H1 (cell line): ENCODE measurements at regions not wholly inside any gene's neighbourhood (a gene's known extent, or its start where the extent isn't known, plus 50 kb on each side); places are given as distances from the start of the nearest gene placed in this dataset.

ENCODE experiments used
- BACH1 ChIP-seq: IDR thresholded peaks from 2 replicates; pipeline ENCODE4 v1.6.1; 2012; ENCODE audit warnings: low read length, improper control_type of control experiment
- CBX5 ChIP-seq: fragments of 300-800, 300-1000 bp; sonication (generic); IDR thresholded peaks from 2 replicates; pipeline ENCODE4 v1.7.1; 2016; ENCODE audit warnings: antibody characterized with exemption, low read length, low read depth
- CHD2 ChIP-seq: IDR thresholded peaks from 2 replicates; pipeline ENCODE4 v1.6.1; 2012; ENCODE audit warnings: low read length, improper control_type of control experiment
- EZH2 ChIP-seq: fragments of 200-600 bp; sonication (generic); IDR thresholded peaks from 2 replicates; pipeline ENCODE4 v1.7.1; 2012; ENCODE audit warnings: low read depth, mild to moderate bottlenecking, moderate library complexity, low read length, inconsistent platforms; ENCODE audit not compliant: severe bottlenecking
- GTF2F1 ChIP-seq: IDR thresholded peaks from 2 replicates; pipeline ENCODE4 v1.6.1; 2012; ENCODE audit warnings: low read depth, low read length, improper control_type of control experiment, borderline replicate concordance
- KDM5A ChIP-seq: fragments of 200-600 bp; IDR thresholded peaks from 2 replicates; pipeline ENCODE4 v1.7.1; 2012; ENCODE audit warnings: mild to moderate bottlenecking, low read length, inconsistent platforms, mixed read lengths
- NANOG ChIP-seq: IDR thresholded peaks from 2 replicates; pipeline ENCODE4 v1.6.1; 2011; ENCODE audit warnings: low read length, low read depth, mild to moderate bottlenecking, inconsistent platforms; ENCODE audit not compliant: insufficient read depth, poor library complexity, severe bottlenecking
- PHF8 ChIP-seq: fragments of 200-600 bp; sonication (generic); conservative IDR thresholded peaks from 2 replicates; pipeline ENCODE4 v1.7.1; 2012; ENCODE audit warnings: low read depth, mild to moderate bottlenecking, inconsistent platforms, low read length, moderate library complexity
- POLR2A ChIP-seq, 2 experiments: IDR thresholded peaks; 1 replicate in 1 of 2; 2 replicates in 1 of 2; pipeline ENCODE4 v1.6.1; 2011; ENCODE audit warnings: low read depth in 2 of 2, low read length in 2 of 2, mild to moderate bottlenecking in 2 of 2; ENCODE audit errors: control extremely low read depth in 1 of 2
- RBBP5 ChIP-seq: IDR thresholded peaks from 2 replicates; pipeline ENCODE4 v1.7.1; 2012; ENCODE audit warnings: low read depth, mild to moderate bottlenecking, inconsistent platforms, low read length, moderate library complexity, borderline replicate concordance
- SUZ12 ChIP-seq: fragments of 200-600 bp; sonication (generic); IDR thresholded peaks from 2 replicates; pipeline ENCODE4 v1.6.1; 2012; ENCODE audit warnings: mild to moderate bottlenecking, inconsistent platforms, low read length, moderate library complexity, mixed read lengths
- TBP ChIP-seq: IDR thresholded peaks from 2 replicates; pipeline ENCODE4 v1.6.1; 2011; ENCODE audit warnings: low read depth, low read length, improper control_type of control experiment
- TF ChIP-seq, protein P1 (sequence below): fragments of 300-600 bp; sonication (generic); IDR thresholded peaks from 2 replicates; pipeline ENCODE4 v1.7.1; 2012; ENCODE audit warnings: low read length, moderate library complexity, mild to moderate bottlenecking, inconsistent platforms; ENCODE audit not compliant: insufficient replicate concordance

DNA sequence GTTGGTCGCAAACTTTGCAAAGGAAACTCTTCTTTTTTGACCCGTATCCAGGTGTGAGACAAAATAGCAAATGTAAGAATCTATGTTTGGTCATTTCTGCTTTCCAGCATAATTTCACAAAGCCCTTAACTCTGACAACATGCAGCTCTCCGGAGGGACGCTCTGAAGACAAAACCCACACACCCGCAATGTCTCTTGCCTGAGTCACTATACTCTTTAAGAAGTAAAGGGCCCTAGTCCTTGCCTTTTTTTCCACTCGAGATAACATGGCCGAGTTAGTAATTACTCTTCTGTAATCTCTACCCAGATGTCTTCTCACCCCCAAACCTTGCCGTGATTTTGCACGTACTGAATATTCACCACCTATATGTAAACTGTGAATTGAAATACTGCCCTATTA, 115.7 kb upstream of the ADAMTS9 start (continued):
- TF ChIP-seq, protein P1, sequence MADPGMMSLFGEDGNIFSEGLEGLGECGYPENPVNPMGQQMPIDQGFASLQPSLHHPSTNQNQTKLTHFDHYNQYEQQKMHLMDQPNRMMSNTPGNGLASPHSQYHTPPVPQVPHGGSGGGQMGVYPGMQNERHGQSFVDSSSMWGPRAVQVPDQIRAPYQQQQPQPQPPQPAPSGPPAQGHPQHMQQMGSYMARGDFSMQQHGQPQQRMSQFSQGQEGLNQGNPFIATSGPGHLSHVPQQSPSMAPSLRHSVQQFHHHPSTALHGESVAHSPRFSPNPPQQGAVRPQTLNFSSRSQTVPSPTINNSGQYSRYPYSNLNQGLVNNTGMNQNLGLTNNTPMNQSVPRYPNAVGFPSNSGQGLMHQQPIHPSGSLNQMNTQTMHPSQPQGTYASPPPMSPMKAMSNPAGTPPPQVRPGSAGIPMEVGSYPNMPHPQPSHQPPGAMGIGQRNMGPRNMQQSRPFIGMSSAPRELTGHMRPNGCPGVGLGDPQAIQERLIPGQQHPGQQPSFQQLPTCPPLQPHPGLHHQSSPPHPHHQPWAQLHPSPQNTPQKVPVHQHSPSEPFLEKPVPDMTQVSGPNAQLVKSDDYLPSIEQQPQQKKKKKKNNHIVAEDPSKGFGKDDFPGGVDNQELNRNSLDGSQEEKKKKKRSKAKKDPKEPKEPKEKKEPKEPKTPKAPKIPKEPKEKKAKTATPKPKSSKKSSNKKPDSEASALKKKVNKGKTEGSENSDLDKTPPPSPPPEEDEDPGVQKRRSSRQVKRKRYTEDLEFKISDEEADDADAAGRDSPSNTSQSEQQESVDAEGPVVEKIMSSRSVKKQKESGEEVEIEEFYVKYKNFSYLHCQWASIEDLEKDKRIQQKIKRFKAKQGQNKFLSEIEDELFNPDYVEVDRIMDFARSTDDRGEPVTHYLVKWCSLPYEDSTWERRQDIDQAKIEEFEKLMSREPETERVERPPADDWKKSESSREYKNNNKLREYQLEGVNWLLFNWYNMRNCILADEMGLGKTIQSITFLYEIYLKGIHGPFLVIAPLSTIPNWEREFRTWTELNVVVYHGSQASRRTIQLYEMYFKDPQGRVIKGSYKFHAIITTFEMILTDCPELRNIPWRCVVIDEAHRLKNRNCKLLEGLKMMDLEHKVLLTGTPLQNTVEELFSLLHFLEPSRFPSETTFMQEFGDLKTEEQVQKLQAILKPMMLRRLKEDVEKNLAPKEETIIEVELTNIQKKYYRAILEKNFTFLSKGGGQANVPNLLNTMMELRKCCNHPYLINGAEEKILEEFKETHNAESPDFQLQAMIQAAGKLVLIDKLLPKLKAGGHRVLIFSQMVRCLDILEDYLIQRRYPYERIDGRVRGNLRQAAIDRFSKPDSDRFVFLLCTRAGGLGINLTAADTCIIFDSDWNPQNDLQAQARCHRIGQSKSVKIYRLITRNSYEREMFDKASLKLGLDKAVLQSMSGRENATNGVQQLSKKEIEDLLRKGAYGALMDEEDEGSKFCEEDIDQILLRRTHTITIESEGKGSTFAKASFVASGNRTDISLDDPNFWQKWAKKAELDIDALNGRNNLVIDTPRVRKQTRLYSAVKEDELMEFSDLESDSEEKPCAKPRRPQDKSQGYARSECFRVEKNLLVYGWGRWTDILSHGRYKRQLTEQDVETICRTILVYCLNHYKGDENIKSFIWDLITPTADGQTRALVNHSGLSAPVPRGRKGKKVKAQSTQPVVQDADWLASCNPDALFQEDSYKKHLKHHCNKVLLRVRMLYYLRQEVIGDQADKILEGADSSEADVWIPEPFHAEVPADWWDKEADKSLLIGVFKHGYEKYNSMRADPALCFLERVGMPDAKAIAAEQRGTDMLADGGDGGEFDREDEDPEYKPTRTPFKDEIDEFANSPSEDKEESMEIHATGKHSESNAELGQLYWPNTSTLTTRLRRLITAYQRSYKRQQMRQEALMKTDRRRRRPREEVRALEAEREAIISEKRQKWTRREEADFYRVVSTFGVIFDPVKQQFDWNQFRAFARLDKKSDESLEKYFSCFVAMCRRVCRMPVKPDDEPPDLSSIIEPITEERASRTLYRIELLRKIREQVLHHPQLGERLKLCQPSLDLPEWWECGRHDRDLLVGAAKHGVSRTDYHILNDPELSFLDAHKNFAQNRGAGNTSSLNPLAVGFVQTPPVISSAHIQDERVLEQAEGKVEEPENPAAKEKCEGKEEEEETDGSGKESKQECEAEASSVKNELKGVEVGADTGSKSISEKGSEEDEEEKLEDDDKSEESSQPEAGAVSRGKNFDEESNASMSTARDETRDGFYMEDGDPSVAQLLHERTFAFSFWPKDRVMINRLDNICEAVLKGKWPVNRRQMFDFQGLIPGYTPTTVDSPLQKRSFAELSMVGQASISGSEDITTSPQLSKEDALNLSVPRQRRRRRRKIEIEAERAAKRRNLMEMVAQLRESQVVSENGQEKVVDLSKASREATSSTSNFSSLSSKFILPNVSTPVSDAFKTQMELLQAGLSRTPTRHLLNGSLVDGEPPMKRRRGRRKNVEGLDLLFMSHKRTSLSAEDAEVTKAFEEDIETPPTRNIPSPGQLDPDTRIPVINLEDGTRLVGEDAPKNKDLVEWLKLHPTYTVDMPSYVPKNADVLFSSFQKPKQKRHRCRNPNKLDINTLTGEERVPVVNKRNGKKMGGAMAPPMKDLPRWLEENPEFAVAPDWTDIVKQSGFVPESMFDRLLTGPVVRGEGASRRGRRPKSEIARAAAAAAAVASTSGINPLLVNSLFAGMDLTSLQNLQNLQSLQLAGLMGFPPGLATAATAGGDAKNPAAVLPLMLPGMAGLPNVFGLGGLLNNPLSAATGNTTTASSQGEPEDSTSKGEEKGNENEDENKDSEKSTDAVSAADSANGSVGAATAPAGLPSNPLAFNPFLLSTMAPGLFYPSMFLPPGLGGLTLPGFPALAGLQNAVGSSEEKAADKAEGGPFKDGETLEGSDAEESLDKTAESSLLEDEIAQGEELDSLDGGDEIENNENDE, result no peak
- TF ChIP-seq GTF2F1 (no peak), BACH1 (no peak), CHD2 (no peak), EZH2 (no peak), KDM5A (no peak), SUZ12 (no peak), NANOG (no peak), CBX5 (no peak), TBP (no peak), RBBP5 (no peak), POLR2A (IDR thresholded peaks at IDR 0.05; ENCODE audit: control extremely low read depth in 1 of 2, low read depth in 2 of 2, low read length in 2 of 2) (no peak), PHF8 (no peak)
